Small intestine (tissue), 7 donors: ENCODE measurements at regions not wholly inside any gene's neighbourhood (a gene's known extent, or its start where the extent isn't known, plus 50 kb on each side); places are given as distances from the start of the nearest gene placed in this dataset.

ENCODE experiments used
- DNase-seq, 2 donors: peaks; one replicate each; pipeline versions ENCODE4 v3.0.0 to v3.0.0-alpha.2; 2013
- FAIRE-seq: peaks from 2 replicates; lab custom pipeline; 2012; peaks lifted over from hg19 to GRCh38; lab: Jason Lieb, UNC
- H3K27ac ChIP-seq, 3 donors: one replicate each; pipeline ENCODE4 v1.5.1; 2013; ENCODE audit warnings: low read length in 2 of 3, mild to moderate bottlenecking in 2 of 3, control low read depth in 1 of 3, inconsistent platforms in 1 of 3, low read depth in 1 of 3, moderate library complexity in 1 of 3
- H3K27me3 ChIP-seq, 3 donors: one replicate each; pipeline ENCODE4 v1.6.1; 2013; ENCODE audit warnings: low read length in 3 of 3, inconsistent platforms in 1 of 3; ENCODE audit not compliant: control insufficient read depth in 3 of 3, insufficient read depth in 3 of 3
- H3K36me3 ChIP-seq, 3 donors: one replicate each; pipeline ENCODE4 v1.6.1; 2013; ENCODE audit warnings: low read length in 3 of 3, inconsistent platforms in 1 of 3, low read depth in 1 of 3, mild to moderate bottlenecking in 1 of 3, moderate library complexity in 1 of 3; ENCODE audit not compliant: control insufficient read depth in 3 of 3, insufficient read depth in 2 of 3
- H3K4me1 ChIP-seq, 3 donors: one replicate each; pipeline ENCODE4 v1.6.1; 2013; ENCODE audit warnings: low read length in 2 of 3, inconsistent platforms in 1 of 3, low read depth in 1 of 3, mild to moderate bottlenecking in 1 of 3, moderate library complexity in 1 of 3; ENCODE audit not compliant: control insufficient read depth in 3 of 3, insufficient read depth in 2 of 3
- H3K4me3 ChIP-seq, 3 donors: one replicate each; pipeline ENCODE4 v1.5.1; 2013; ENCODE audit warnings: low read length in 3 of 3, control low read depth in 1 of 3, inconsistent platforms in 1 of 3, low read depth in 1 of 3, mild to moderate bottlenecking in 1 of 3, moderate library complexity in 1 of 3
- H3K9me3 ChIP-seq, 2 donors: one replicate each; pipeline ENCODE4 v1.6.1; 2013; ENCODE audit warnings: low read depth in 1 of 2, low read length in 1 of 2; ENCODE audit not compliant: control insufficient read depth in 2 of 2, insufficient read depth in 1 of 2
- WGBS, 3 donors: extraction: QIAGEN DNeasy Blood & Tissue Kit; methylation state at CpG; one replicate each; pipeline ENCODE4 v1.1.7; 2013; 5-methylcytosine and 5-hydroxymethylcytosine counted together
- donor health status: healthy with polysubstance abuse.
- donor health status: control.
- donor health status: control.
- donor health status: Bipolar disorder and iron deficiency.
- donor health status: healthy.

DNA sequence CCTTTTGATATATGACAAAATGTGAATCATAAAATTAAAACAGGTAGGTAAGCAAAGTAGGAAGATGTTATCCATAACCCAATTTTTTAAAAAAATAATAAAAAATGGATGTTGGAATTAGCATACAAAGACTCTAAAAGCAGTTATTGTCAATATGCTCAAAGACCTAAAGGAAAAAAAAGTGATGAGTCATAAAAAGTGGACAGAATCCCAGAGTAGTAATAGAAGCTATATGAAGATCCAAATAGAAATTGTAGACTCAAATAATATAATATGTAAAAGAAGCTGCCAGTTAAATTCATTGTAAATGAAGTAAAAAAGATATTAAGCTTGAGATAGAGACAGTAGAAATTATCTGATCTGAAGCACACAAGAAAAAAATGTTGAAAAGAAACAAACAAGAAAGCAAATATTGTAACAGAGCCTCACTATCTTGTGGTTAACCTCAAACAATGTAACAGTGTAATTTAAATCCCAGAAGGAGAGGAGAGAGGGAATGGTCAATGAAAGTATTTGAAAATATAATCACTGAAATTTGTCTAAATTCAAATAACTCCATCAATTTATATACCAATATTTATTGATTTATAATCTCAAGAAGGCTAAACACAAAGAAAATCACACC is 773.4 kb upstream of the RAG2 start:
- FAIRE-seq (peak; percentile 15), DNase-seq (no peak)
- Histone ChIP-seq H3K4me3 (no peak overlapping the region), H3K36me3 (no peaks in the 10 kb centered on the region), H3K9me3 (peaks cover 0 to 3% of the 10 kb centered on the region in 2 donors), H3K4me1 (no peaks in the 10 kb centered on the region), H3K27me3 (no peaks in the 10 kb centered on the region), H3K27ac (no peak overlapping the region)

- Histone ChIP-seq H3K36me3 (no peaks in the 10 kb centered on the region), H3K27ac (no peak overlapping the region), H3K27me3 (no peaks in the 10 kb centered on the region), H3K4me1 (no peaks in the 10 kb centered on the region), H3K4me3 (no peak overlapping the region), H3K9me3 (peaks cover 0 to 3% of the 10 kb centered on the region in 2 donors)
- 69 to 80% (median 70%) methylated on average over 2 of the region's 2 CpGs for WGBS, 3 donors
- DNase-seq: no peak
- no peak for FAIRE-seq
Measured at GRCh38 chr11:37370817-37371216, 772.8 kb upstream of the RAG2 start.

DNA sequence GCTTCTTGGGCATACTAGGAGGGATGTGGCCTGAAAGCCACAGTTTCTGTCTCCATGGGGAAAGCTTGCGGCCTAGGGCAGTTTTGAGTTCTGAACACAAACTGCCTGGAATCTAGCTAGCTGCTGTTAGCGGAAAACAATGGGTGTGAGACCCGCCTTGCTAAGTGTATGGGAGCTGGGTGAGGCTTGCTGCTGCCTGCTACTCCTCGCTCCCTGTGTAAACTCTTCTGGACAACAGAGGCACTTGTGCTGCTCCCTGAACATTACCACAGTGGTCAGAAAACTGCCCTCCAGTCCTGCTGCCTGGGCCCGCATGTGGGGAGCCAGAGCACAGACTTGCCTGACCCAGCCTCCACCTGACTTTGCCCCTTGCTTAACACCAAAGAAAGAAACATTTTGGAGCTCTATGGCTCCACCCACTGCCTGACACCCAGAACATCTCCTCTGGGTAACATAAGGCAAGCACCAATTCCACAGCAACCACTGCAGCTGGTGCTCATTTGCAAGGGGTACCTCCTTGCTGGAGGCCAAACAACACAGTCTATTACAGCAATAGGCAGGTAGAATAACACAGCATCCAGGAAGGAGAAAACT is 766.3 kb upstream of the RAG2 start:
- no peak overlapping the region for H3K27ac ChIP-seq
- WGBS, 3 donors: 85 to 91% (median 91%) methylated on average over 5 of the region's 5 CpGs
- H3K36me3 ChIP-seq: no peaks in the 10 kb centered on the region
- no peaks in the 10 kb centered on the region for H3K4me1 ChIP-seq
- no peak for FAIRE-seq
- no peak for DNase-seq
- H3K27me3 ChIP-seq: no peaks in the 10 kb centered on the region
- H3K4me3 ChIP-seq: no peak overlapping the region
- H3K9me3 ChIP-seq: peaks cover 0 to 13% of the 10 kb centered on the region in 2 donors

DNA sequence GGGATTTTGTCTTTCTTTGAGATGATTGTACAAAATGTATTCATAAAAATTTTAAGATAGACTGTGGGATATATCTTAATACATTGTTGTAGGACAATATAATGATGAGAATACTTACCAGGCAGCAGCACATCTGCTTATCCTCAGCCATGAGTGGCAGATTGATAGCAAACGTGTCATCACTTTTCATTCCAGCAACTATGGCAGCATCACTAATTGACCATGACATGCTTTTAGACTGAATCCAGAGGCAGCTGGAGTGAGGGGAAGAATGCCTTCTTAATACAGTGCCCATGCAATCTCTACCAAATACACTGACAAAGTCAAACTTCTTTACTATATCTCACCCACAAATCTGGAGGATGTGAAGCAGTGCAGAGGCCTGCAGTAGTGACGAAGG is 755.2 kb upstream of the RAG2 start:
- Histone ChIP-seq H3K36me3 (no peaks in the 10 kb centered on the region), H3K27ac (no peak overlapping the region), H3K4me1 (no peaks in the 10 kb centered on the region), H3K4me3 (no peak overlapping the region), H3K27me3 (no peaks in the 10 kb centered on the region), H3K9me3 (peaks cover 0 to 5% of the 10 kb centered on the region in 2 donors)
- WGBS, 3 donors: 72 to 74% (median 74%) methylated on average over 2 of the region's 2 CpGs
- DNase-seq (no peak), FAIRE-seq (no peak)

DNA sequence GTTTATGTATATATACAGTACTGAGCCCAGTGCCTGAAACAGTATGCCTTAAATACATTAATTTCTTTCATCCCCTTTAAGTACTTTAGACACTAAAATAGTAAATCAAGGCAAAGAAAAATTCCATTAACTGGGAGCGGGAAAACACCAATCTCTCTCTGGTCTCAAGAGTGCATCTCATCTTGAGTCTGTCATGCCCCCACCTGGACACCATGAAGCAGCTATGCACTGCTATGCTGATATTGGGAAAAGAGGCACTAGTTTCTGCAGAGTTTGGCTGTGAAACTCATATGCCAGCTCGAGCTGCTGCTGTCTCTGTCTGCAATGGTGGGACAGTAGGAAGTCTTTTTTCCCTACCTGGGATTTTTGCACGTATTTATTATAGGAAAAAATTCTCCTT is 754.4 kb upstream of the RAG2 start:
- H3K9me3 ChIP-seq: peaks cover 0 to 5% of the 10 kb centered on the region in 2 donors
- H3K36me3 ChIP-seq: no peaks in the 10 kb centered on the region
- H3K27ac ChIP-seq: no peak overlapping the region
- FAIRE-seq (no peak), DNase-seq (no peak)
- WGBS, 3 donors: 55 to 73% (median 66%) methylated on average over 3 of the region's 3 CpGs
- no peaks in the 10 kb centered on the region for H3K4me1 ChIP-seq
- no peaks in the 10 kb centered on the region for H3K27me3 ChIP-seq
- H3K4me3 ChIP-seq: no peak overlapping the region

DNA sequence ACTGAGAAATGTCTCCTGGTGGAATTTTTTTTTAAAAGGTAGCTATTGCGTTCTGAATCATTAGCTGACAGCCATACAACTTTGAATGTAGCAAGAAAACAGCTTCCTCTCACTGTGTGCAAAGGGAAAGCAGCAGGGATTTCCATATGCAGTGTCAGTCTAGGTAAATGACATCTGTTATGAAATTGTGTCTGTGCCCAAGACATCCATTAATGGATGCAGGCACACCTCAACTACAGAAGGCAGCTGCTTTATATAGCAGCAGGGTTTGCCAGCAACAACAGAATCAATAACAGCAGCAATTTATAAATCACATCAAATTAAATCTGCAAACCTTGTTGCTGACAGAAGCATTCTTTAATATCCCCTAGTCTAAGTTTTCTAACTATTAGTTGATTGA is 745.3 kb upstream of the RAG2 start:
- FAIRE-seq (no peak), DNase-seq (no peak)
- Histone ChIP-seq H3K4me1 (no peaks in the 10 kb centered on the region), H3K4me3 (no peak overlapping the region), H3K9me3 (no peaks in the 10 kb centered on the region), H3K27ac (no peak overlapping the region), H3K27me3 (no peaks in the 10 kb centered on the region), H3K36me3 (no peaks in the 10 kb centered on the region)
- WGBS, 3 donors: 58 to 78% (median 63%) methylated on average over 1 of the region's 1 CpG

- WGBS, 3 donors: 97 to 100% (median 98%) methylated on average over 2 of the region's 2 CpGs
- H3K4me1 ChIP-seq: no peaks in the 10 kb centered on the region
- FAIRE-seq (no peak), DNase-seq (no peak)
- H3K4me3 ChIP-seq: no peak overlapping the region
- H3K27ac ChIP-seq: no peak overlapping the region
- H3K9me3 ChIP-seq: no peaks in the 10 kb centered on the region
- no peaks in the 10 kb centered on the region for H3K36me3 ChIP-seq
- no peaks in the 10 kb centered on the region for H3K27me3 ChIP-seq
Measured at GRCh38 chr11:37336401-37336800, 738.4 kb upstream of the RAG2 start.

GRCh38 chr11:37333345-37333744 is 735.3 kb upstream of the RAG2 start:
- FAIRE-seq: no peak
- WGBS, 3 donors: 64 to 89% (median 88%) methylated on average over 1 of the region's 1 CpG

DNA sequence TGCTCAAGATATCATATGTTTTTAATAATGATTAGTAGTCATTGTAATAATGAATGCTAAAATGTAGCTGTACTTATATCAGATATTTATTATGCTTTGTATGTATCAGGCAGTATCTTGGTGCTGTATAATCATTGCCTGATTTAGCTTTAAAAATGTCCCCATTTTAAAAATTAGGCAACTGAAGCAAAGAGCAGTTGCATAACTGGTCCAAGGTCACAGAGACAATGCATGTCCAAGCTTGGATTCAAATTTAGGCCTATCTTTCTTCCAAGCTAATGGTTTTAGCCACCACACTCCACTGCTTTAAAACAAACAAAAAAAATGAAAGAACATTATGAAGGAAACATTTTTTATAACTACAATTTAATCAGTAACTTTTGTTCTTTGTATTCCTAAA is 725.8 kb upstream of the RAG2 start:
- FAIRE-seq (no peak), DNase-seq (no peak)
- no peak overlapping the region for H3K27ac ChIP-seq
- H3K36me3 ChIP-seq: no peaks in the 10 kb centered on the region
- no peak overlapping the region for H3K4me3 ChIP-seq
- H3K9me3 ChIP-seq: no peaks in the 10 kb centered on the region
- H3K27me3 ChIP-seq: no peaks in the 10 kb centered on the region
- H3K4me1 ChIP-seq: no peaks in the 10 kb centered on the region

More at GRCh38 chr11:37333345-37333744, 735.3 kb upstream of the RAG2 start:
- Histone ChIP-seq H3K36me3 (no peaks in the 10 kb centered on the region), H3K4me3 (no peak overlapping the region), H3K27me3 (no peaks in the 10 kb centered on the region), H3K27ac (no peak overlapping the region), H3K4me1 (no peaks in the 10 kb centered on the region), H3K9me3 (no peaks in the 10 kb centered on the region)
- DNase-seq: no peak
